Astrocyte (in vitro differentiated cells and primary cell): ENCODE measurements at regions not wholly inside any gene's neighbourhood (a gene's known extent, or its start where the extent isn't known, plus 50 kb on each side); places are given as distances from the start of the nearest gene placed in this dataset.

Experiments used
- DNase-seq: peaks from one replicate; pipeline ENCODE4 v3.0.0-alpha.2; 2010; ENCODE audit warnings: low read depth
- FAIRE-seq: peaks from 2 replicates; lab custom pipeline; 2011; peaks lifted over from hg19 to GRCh38; lab: Jason Lieb, UNC
- H2AFZ ChIP-seq: 2 replicates; pipeline ENCODE4 v1.6.0; 2012; ENCODE audit warnings: low read depth, low read length, inconsistent platforms
- H3K27ac ChIP-seq: 2 replicates; pipeline ENCODE4 v1.5.1; 2011; ENCODE audit warnings: low read depth, low read length, inconsistent platforms
- H3K27me3 ChIP-seq: 2 replicates; pipeline ENCODE4 v1.6.0; 2011; ENCODE audit warnings: low read length, inconsistent platforms; ENCODE audit not compliant: insufficient read depth
- H3K36me3 ChIP-seq: 2 replicates; pipeline ENCODE4 v1.5.1; 2011; ENCODE audit warnings: low read length, inconsistent platforms; ENCODE audit not compliant: insufficient read depth
- H3K4me1 ChIP-seq: 2 replicates; pipeline ENCODE4 v1.5.1; 2011; ENCODE audit warnings: low read length, inconsistent platforms; ENCODE audit not compliant: insufficient read depth
- H3K4me2 ChIP-seq: 2 replicates; pipeline ENCODE4 v1.6.0; 2012; ENCODE audit warnings: low read length, inconsistent platforms
- H3K4me3 ChIP-seq: 2 replicates; pipeline ENCODE4 v1.5.1; 2011; ENCODE audit warnings: low read depth, mild to moderate bottlenecking, low read length, inconsistent platforms; ENCODE audit not compliant: insufficient read depth
- H3K79me2 ChIP-seq: 2 replicates; pipeline ENCODE4 v1.6.0; 2012; ENCODE audit warnings: mild to moderate bottlenecking, low read length, inconsistent platforms; ENCODE audit not compliant: insufficient read depth
- H3K9ac ChIP-seq: 2 replicates; pipeline ENCODE4 v1.6.0; 2012; ENCODE audit warnings: mild to moderate bottlenecking, low read length, inconsistent platforms
- H3K9me3 ChIP-seq: 2 replicates; pipeline ENCODE4 v1.5.1; 2012; ENCODE audit warnings: low read depth, mild to moderate bottlenecking, low read length, inconsistent platforms; ENCODE audit not compliant: insufficient read depth
- H4K20me1 ChIP-seq: 2 replicates; pipeline ENCODE4 v1.6.0; 2012; ENCODE audit warnings: low read length, inconsistent platforms; ENCODE audit not compliant: insufficient read depth
- H3K27ac Mint-ChIP-seq: one replicate; pipeline ENCODE4 v1.8.0; 2021; ENCODE audit warnings: mild to moderate bottlenecking, mixed read lengths; ENCODE audit not compliant: unreplicated experiment
- H3K27me3 Mint-ChIP-seq: one replicate; pipeline ENCODE4 v1.8.0; 2021; ENCODE audit warnings: low read depth, mixed read lengths; ENCODE audit not compliant: unreplicated experiment
- H3K36me3 Mint-ChIP-seq: one replicate; pipeline ENCODE4 v1.8.0; 2021; ENCODE audit warnings: low read depth, mixed read lengths; ENCODE audit not compliant: unreplicated experiment
- H3K4me1 Mint-ChIP-seq: one replicate; pipeline ENCODE4 v1.8.0; 2021; ENCODE audit warnings: low read depth, mixed read lengths; ENCODE audit not compliant: unreplicated experiment
- H3K4me3 Mint-ChIP-seq: one replicate; pipeline ENCODE4 v1.8.0; 2021; ENCODE audit warnings: mild to moderate bottlenecking, moderate library complexity, mixed read lengths; ENCODE audit not compliant: unreplicated experiment
- H3K9me3 Mint-ChIP-seq: one replicate; pipeline ENCODE4 v1.8.0; 2021; ENCODE audit warnings: mild to moderate bottlenecking, mixed read lengths; ENCODE audit not compliant: unreplicated experiment
- CTCF ChIP-seq: IDR thresholded peaks from 2 replicates; pipeline ENCODE4 v1.5.1; 2011; ENCODE audit warnings: low read depth, mild to moderate bottlenecking, inconsistent platforms, low read length, moderate library complexity; ENCODE audit not compliant: insufficient read depth
- EZH2 ChIP-seq: IDR thresholded peaks from 2 replicates; pipeline ENCODE4 v1.6.1; 2012; ENCODE audit warnings: mild to moderate bottlenecking, low read length, inconsistent platforms; ENCODE audit not compliant: insufficient read depth

GRCh38 chr2:2649109-2650072 is 318.3 kb upstream of the MYT1L start:
- H3K4me1 Mint-ChIP-seq: peaks cover 23% of the 10 kb centered on the region
- H3K4me3 Mint-ChIP-seq: no peak overlapping the region
- H4K20me1 ChIP-seq: no peaks in the 10 kb centered on the region
- H3K4me2 ChIP-seq: no peak overlapping the region
- no peak overlapping the region for H3K27ac ChIP-seq
- no peaks in the 10 kb centered on the region for H3K27me3 ChIP-seq
- no peaks in the 10 kb centered on the region for H3K36me3 ChIP-seq
- peak overlapping the region; percentile 15 for H3K27ac Mint-ChIP-seq
- FAIRE-seq: no peak
- no peak overlapping the region for H3K9ac ChIP-seq
- H3K4me1 ChIP-seq: no peaks in the 10 kb centered on the region
- no peaks in the 10 kb centered on the region for H3K79me2 ChIP-seq
- DNase-seq: no peak
- H3K27me3 Mint-ChIP-seq: peaks cover 2% of the 10 kb centered on the region
- H3K9me3 Mint-ChIP-seq: peaks cover 3% of the 10 kb centered on the region
- H3K36me3 Mint-ChIP-seq: no peaks in the 10 kb centered on the region
- no peak overlapping the region for H2AFZ ChIP-seq
- peaks cover 6% of the 10 kb centered on the region for H3K9me3 ChIP-seq
- H3K4me3 ChIP-seq: no peak overlapping the region
- TF ChIP-seq CTCF (no peak), EZH2 (no peak)

- H3K9ac ChIP-seq: no peak overlapping the region
- Mint-ChIP-seq H3K9me3 (peaks cover 3% of the 10 kb centered on the region), H3K4me1 (peaks cover 24% of the 10 kb centered on the region), H3K36me3 (no peaks in the 10 kb centered on the region), H3K27me3 (peaks cover 4% of the 10 kb centered on the region), H3K27ac (peak overlapping the region; percentile 38), H3K4me3 (no peak overlapping the region)
- H3K27me3 ChIP-seq: no peaks in the 10 kb centered on the region
- no peak overlapping the region for H3K27ac ChIP-seq
- no peak for DNase-seq
- no peaks in the 10 kb centered on the region for H4K20me1 ChIP-seq
- H3K79me2 ChIP-seq: no peaks in the 10 kb centered on the region
- H3K4me2 ChIP-seq: no peak overlapping the region
- H3K4me3 ChIP-seq: no peak overlapping the region
- no peak overlapping the region for H2AFZ ChIP-seq
- FAIRE-seq: no peak
- no peaks in the 10 kb centered on the region for H3K36me3 ChIP-seq
- TF ChIP-seq CTCF: no peak
- H3K4me1 ChIP-seq: no peaks in the 10 kb centered on the region
- H3K9me3 ChIP-seq: peaks cover 9% of the 10 kb centered on the region
Measured at GRCh38 chr2:2648094-2648493, 317.0 kb upstream of the MYT1L start.

- Histone ChIP-seq H3K4me3 (no peak overlapping the region), H3K9me3 (peaks cover 9% of the 10 kb centered on the region), H4K20me1 (no peaks in the 10 kb centered on the region), H3K9ac (no peak overlapping the region), H3K27ac (no peak overlapping the region), H3K4me1 (no peaks in the 10 kb centered on the region), H3K36me3 (no peaks in the 10 kb centered on the region), H3K4me2 (no peak overlapping the region), H3K27me3 (no peaks in the 10 kb centered on the region), H3K79me2 (no peaks in the 10 kb centered on the region), H2AFZ (no peak overlapping the region)
- peaks cover 3% of the 10 kb centered on the region for H3K9me3 Mint-ChIP-seq
- peaks cover 25% of the 10 kb centered on the region for H3K4me1 Mint-ChIP-seq
- peak overlapping the region; percentile 38 for H3K27ac Mint-ChIP-seq
- peaks cover 2% of the 10 kb centered on the region for H3K27me3 Mint-ChIP-seq
- H3K4me3 Mint-ChIP-seq: no peak overlapping the region
- no peak for TF ChIP-seq EZH2
- TF ChIP-seq CTCF: no peak
- DNase-seq (peak; percentile 16), FAIRE-seq (no peak)
- no peaks in the 10 kb centered on the region for H3K36me3 Mint-ChIP-seq
Measured at GRCh38 chr2:2647141-2647541, 316.1 kb upstream of the MYT1L start.
